Retinal pigment epithelial cell (primary cell): ENCODE measurements at regions not wholly inside any gene's neighbourhood (a gene's known extent, or its start where the extent isn't known, plus 50 kb on each side); places are given as distances from the start of the nearest gene placed in this dataset.

Source experiments
- DNase-seq: peaks from one replicate; pipeline ENCODE4 v3.0.0-alpha.2; 2010; ENCODE audit warnings: low read depth
- H3K4me3 ChIP-seq: 2 replicates; pipeline ENCODE4 v1.5.1; 2011; ENCODE audit warnings: mild to moderate bottlenecking, low read length, control low read depth, moderate library complexity
- CTCF ChIP-seq: conservative IDR thresholded peaks from 2 replicates; pipeline ENCODE4 v1.5.1; 2011; ENCODE audit warnings: low read depth, low read length, control low read depth, inconsistent platforms

GRCh38 chr9:111118256-111118948 lies 80.1 kb upstream of the LPAR1 start:
- TF ChIP-seq CTCF = no peak
- DNase-seq = no peak
- H3K4me3 ChIP-seq = no peak overlapping the region

- DNase-seq = no peak
- no peak for TF ChIP-seq CTCF
Measured at GRCh38 chr9:111114486-111114885, 76.2 kb upstream of the LPAR1 start.

DNA sequence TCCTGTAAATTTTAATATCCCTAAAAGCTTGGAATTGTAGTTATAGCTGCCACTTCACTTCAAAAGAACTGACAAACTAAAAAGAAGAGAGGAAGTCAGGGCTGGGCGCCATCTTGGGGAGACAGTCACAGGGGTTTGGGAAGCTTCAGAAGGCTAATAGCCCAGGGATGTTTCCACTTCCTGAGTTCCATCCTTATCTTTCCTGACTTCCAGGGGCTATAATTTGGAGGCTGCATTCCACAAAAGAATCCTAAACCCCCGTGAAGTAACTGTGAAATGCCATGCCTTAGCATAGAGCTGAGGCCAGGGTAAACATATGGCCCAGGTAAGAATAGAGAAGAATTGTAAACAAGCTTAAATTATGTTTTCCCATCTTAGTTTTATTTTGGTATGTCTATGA lies 75.4 kb upstream of the LPAR1 start:
- TF ChIP-seq CTCF = no peak
- H3K4me3 ChIP-seq = no peak overlapping the region
- DNase-seq = no peak

More at GRCh38 chr9:111114486-111114885, 76.2 kb upstream of the LPAR1 start:
- H3K4me3 ChIP-seq = no peak overlapping the region

DNA sequence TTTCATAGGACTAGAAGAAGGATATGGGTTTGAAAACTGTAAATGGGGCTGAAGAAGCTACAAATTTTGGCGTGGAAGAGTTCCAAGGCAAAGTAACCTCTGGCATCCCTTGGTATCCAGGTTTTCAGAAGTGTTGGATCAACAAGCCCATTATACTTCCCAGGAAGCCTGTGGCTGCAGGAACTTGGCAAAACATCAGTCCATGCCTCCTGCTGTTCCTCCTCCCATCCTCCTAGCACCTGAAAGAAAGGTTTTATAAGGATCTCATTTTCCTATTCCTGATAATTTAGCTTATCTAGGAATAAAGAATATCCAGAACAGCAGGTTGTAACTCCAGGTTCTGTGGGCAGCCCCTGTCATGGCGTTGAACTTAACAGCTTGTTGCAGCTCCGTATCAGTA lies 72.5 kb upstream of the LPAR1 start:
- H3K4me3 ChIP-seq = no peak overlapping the region
- TF ChIP-seq CTCF = no peak
- no peak for DNase-seq

DNA sequence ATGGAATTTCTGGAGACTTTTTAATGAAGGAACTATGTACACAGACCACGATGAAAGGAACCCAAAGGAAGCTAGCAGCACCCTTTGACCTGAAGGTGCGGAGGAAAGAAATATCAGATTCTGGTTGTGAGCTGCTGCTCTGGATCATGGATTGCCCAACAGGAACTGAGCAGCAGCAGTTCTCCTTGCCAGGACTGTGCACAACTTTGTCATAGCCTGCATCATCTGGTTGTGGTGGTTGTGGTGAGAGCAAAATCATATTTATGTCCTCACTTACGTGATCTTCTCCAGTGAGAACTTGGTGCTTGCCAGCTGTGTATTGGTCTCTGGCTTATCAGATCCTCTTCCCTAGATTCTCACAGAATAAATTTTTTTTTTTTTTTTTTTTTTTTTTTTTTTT lies 70.7 kb upstream of the LPAR1 start:
- TF ChIP-seq CTCF = no peak
- DNase-seq = no peak

GRCh38 chr9:111107141-111107540 lies 68.9 kb upstream of the LPAR1 start:
- H3K4me3 ChIP-seq = no peak overlapping the region
- DNase-seq = no peak
- no peak for TF ChIP-seq CTCF

More for the DNA sequence above, 70.7 kb upstream of the LPAR1 start:
- H3K4me3 ChIP-seq = no peak overlapping the region

GRCh38 chr9:111106202-111106601 lies 67.9 kb upstream of the LPAR1 start:
- no peak overlapping the region for H3K4me3 ChIP-seq
- no peak for TF ChIP-seq CTCF
- DNase-seq = no peak
